ENCODE measurements at regions not wholly inside any gene's neighbourhood (a gene's known extent, or its start where the extent isn't known, plus 50 kb on each side); places are given as distances from the start of the nearest gene placed in this dataset.

- ChIA-PET POLR2A (no interaction called here), CTCF (interaction anchor here (0.7 kb wide), 1 partner anchor 13 kb away, joined by 4 read pairs; no protein-coding TSS in a partner anchor)
- DNase-seq, result no peak
- Histone ChIP-seq H3K27me3 (replicated peaks in 2 of 5; ENCODE audit: control insufficient read depth in 4 of 5, insufficient read depth in 5 of 5, low read length in 4 of 5) (no peaks in the 10 kb centered on the region), H3K36me3 (ENCODE audit: control insufficient read depth in 4 of 4, insufficient read depth in 4 of 4, low read length in 3 of 4) (no peaks in the 10 kb centered on the region), H3K4me3 (ENCODE audit: control insufficient read depth in 1 of 7, extremely low read depth in 1 of 7, insufficient read depth in 4 of 7, low read depth in 2 of 7, low read length in 6 of 7) (no peak overlapping the region), H3K9me3 (ENCODE audit: control extremely low read depth in 1 of 5, control insufficient read depth in 4 of 5, insufficient read depth in 2 of 5, low read depth in 1 of 5, low read length in 4 of 5) (no peaks in the 10 kb centered on the region), H3K27ac (ENCODE audit: insufficient read depth in 1 of 2, low read depth in 1 of 2, low read length in 2 of 2, poor library complexity in 1 of 2, severe bottlenecking in 2 of 2) (no peak overlapping the region), H3K4me1 (ENCODE audit: control extremely low read depth in 1 of 4, control insufficient read depth in 4 of 4, insufficient read depth in 4 of 4, low read length in 3 of 4) (peaks cover 0 to 9% (median 3%) of the 10 kb centered on the region in 4 experiments)
Measured at GRCh38 chr4:159013692-159014091, 89.2 kb upstream of the RAPGEF2 start.

GRCh38 chr4:159014859-159015258 lies 88.0 kb upstream of the RAPGEF2 start:
- DNase-seq, result no peak
- H3K9me3 ChIP-seq (ENCODE audit: control extremely low read depth in 1 of 5, control insufficient read depth in 4 of 5, insufficient read depth in 2 of 5, low read depth in 1 of 5, low read length in 4 of 5), result no peaks in the 10 kb centered on the region
- H3K27ac ChIP-seq (ENCODE audit: insufficient read depth in 1 of 2, low read depth in 1 of 2, low read length in 2 of 2, poor library complexity in 1 of 2, severe bottlenecking in 2 of 2), result no peak overlapping the region
- no peaks in the 10 kb centered on the region for H3K36me3 ChIP-seq (ENCODE audit: control insufficient read depth in 4 of 4, insufficient read depth in 4 of 4, low read length in 3 of 4)
- ChIA-PET POLR2A (no interaction called here), CTCF (no interaction called here)
- no peak overlapping the region for H3K4me3 ChIP-seq (ENCODE audit: control insufficient read depth in 1 of 7, extremely low read depth in 1 of 7, insufficient read depth in 4 of 7, low read depth in 2 of 7, low read length in 6 of 7)
- H3K27me3 ChIP-seq (replicated peaks in 2 of 5; ENCODE audit: control insufficient read depth in 4 of 5, insufficient read depth in 5 of 5, low read length in 4 of 5), result no peaks in the 10 kb centered on the region
- WGBS (ENCODE audit: insufficient coverage), result 100% methylated on average over 3 of the region's 4 CpGs
- H3K4me1 ChIP-seq (ENCODE audit: control extremely low read depth in 1 of 4, control insufficient read depth in 4 of 4, insufficient read depth in 4 of 4, low read length in 3 of 4), result peaks cover 0 to 9% (median 3%) of the 10 kb centered on the region in 4 experiments

- ChIA-PET CTCF (interaction anchor here (0.6 to 2.9 kb wide), 9 partner anchors 9 to 401 kb away, joined by 3 to 6 read pairs (median 4); a partner anchor contains a TSS), POLR2A (no interaction called here)
- Histone ChIP-seq H3K4me1 (ENCODE audit: control extremely low read depth in 1 of 4, control insufficient read depth in 4 of 4, insufficient read depth in 4 of 4, low read length in 3 of 4) (peaks cover 0 to 9% (median 3%) of the 10 kb centered on the region in 4 experiments), H3K27ac (ENCODE audit: insufficient read depth in 1 of 2, low read depth in 1 of 2, low read length in 2 of 2, poor library complexity in 1 of 2, severe bottlenecking in 2 of 2) (no peak overlapping the region), H3K36me3 (ENCODE audit: control insufficient read depth in 4 of 4, insufficient read depth in 4 of 4, low read length in 3 of 4) (no peaks in the 10 kb centered on the region), H3K9me3 (ENCODE audit: control extremely low read depth in 1 of 5, control insufficient read depth in 4 of 5, insufficient read depth in 2 of 5, low read depth in 1 of 5, low read length in 4 of 5) (no peaks in the 10 kb centered on the region), H3K4me3 (ENCODE audit: control insufficient read depth in 1 of 7, extremely low read depth in 1 of 7, insufficient read depth in 4 of 7, low read depth in 2 of 7, low read length in 6 of 7) (no peak overlapping the region), H3K27me3 (replicated peaks in 2 of 5; ENCODE audit: control insufficient read depth in 4 of 5, insufficient read depth in 5 of 5, low read length in 4 of 5) (no peaks in the 10 kb centered on the region)
- 100% methylated on average over 2 of the region's 5 CpGs for WGBS (ENCODE audit: insufficient coverage)
- DNase-seq, result no peak
Measured at GRCh38 chr4:159015841-159016240, 87.0 kb upstream of the RAPGEF2 start.

DNA sequence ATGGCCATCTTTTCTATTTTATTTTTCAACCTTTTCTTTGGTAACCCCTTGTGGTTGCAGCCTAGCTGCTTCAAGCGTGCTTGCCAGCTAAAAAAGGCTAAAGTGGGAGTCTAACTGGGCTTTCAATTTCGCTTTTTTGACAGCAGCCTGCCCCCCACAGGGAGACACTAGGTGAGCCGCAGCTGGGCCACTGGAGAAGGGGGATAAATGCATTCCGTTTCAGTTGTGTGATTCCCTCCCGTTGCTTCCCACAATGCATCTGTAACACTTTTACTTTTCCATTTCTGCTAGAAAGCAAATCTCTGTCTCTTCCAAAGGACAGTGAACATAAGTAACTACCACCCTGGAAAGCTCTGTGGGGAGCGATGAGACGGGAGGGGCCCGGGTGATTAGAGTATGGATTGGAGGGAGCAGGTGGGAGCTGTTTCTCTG lies 86.3 kb upstream of the RAPGEF2 start:
- WGBS (ENCODE audit: insufficient coverage), result 85% methylated on average over 2 of the region's 8 CpGs
- Histone ChIP-seq H3K27me3 (replicated peaks in 2 of 5; ENCODE audit: control insufficient read depth in 4 of 5, insufficient read depth in 5 of 5, low read length in 4 of 5) (no peaks in the 10 kb centered on the region), H3K4me3 (ENCODE audit: control insufficient read depth in 1 of 7, extremely low read depth in 1 of 7, insufficient read depth in 4 of 7, low read depth in 2 of 7, low read length in 6 of 7) (no peak overlapping the region), H3K4me1 (ENCODE audit: control extremely low read depth in 1 of 4, control insufficient read depth in 4 of 4, insufficient read depth in 4 of 4, low read length in 3 of 4) (peaks cover 0 to 9% (median 3%) of the 10 kb centered on the region in 4 experiments), H3K9me3 (ENCODE audit: control extremely low read depth in 1 of 5, control insufficient read depth in 4 of 5, insufficient read depth in 2 of 5, low read depth in 1 of 5, low read length in 4 of 5) (no peaks in the 10 kb centered on the region), H3K36me3 (ENCODE audit: control insufficient read depth in 4 of 4, insufficient read depth in 4 of 4, low read length in 3 of 4) (no peaks in the 10 kb centered on the region), H3K27ac (ENCODE audit: insufficient read depth in 1 of 2, low read depth in 1 of 2, low read length in 2 of 2, poor library complexity in 1 of 2, severe bottlenecking in 2 of 2) (no peak overlapping the region)
- CTCF ChIA-PET, result interaction anchor here (1.2 to 2.9 kb wide), 9 partner anchors 10 to 185 kb away, joined by 3 to 6 read pairs (median 4); a partner anchor contains a TSS
- DNase-seq, result peak in 1 of 3 donors; percentile 9
- POLR2A ChIA-PET, result no interaction called here

DNA sequence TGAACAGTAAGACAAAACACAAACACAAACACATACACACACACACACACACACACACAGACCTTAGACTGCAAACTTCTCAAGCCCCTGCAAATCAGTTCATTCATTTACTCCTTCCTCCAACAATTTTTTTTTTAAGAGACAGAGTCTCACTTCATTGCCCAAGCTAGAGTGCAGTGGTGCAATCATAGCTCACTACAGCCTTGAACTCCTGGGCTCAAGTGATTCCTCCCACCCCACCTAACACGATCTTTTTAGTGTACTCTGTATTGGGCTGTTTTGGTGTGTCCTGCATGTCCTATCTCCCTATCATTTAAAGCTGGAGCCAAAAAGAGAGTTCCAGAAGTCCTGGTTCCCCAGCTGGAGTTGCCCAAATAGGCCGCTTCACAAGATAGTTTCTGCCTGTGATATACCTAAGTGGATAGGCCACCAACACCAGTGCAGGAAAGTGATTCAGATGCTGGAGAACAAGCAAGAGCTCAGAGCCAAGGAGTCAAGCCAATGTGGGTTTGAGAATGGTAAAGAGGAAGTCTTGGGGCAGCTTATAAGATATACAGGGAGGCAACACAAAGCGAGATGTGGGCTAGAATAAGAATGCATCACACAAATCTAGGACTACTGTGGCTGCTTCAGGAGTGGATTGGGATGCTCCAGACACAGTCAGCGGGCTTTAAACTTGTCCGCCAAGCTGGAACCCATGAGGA lies 85.4 kb upstream of the RAPGEF2 start:
- WGBS (ENCODE audit: insufficient coverage), result 79% methylated on average over 2 of the region's 5 CpGs
- DNase-seq, result peak in 2 of 3 donors; percentile 60 to 74
- H3K27me3 ChIP-seq (replicated peaks in 2 of 5; ENCODE audit: control insufficient read depth in 4 of 5, insufficient read depth in 5 of 5, low read length in 4 of 5), result no peaks in the 10 kb centered on the region
- H3K9me3 ChIP-seq (ENCODE audit: control extremely low read depth in 1 of 5, control insufficient read depth in 4 of 5, insufficient read depth in 2 of 5, low read depth in 1 of 5, low read length in 4 of 5), result no peaks in the 10 kb centered on the region
- ChIA-PET CTCF (interaction anchor here (1.5 to 2.9 kb wide), 2 partner anchors 60 to 113 kb away, joined by 3 to 6 read pairs; no protein-coding TSS in a partner anchor), POLR2A (interaction anchor here (0.6 kb wide), 1 partner anchor 82 kb away, joined by 5 read pairs; no protein-coding TSS in a partner anchor)
- H3K4me3 ChIP-seq (ENCODE audit: control insufficient read depth in 1 of 7, extremely low read depth in 1 of 7, insufficient read depth in 4 of 7, low read depth in 2 of 7, low read length in 6 of 7), result no peak overlapping the region
- peaks cover 0 to 9% (median 3%) of the 10 kb centered on the region in 4 experiments for H3K4me1 ChIP-seq (ENCODE audit: control extremely low read depth in 1 of 4, control insufficient read depth in 4 of 4, insufficient read depth in 4 of 4, low read length in 3 of 4)
- no peaks in the 10 kb centered on the region for H3K36me3 ChIP-seq (ENCODE audit: control insufficient read depth in 4 of 4, insufficient read depth in 4 of 4, low read length in 3 of 4)
- no peak overlapping the region for H3K27ac ChIP-seq (ENCODE audit: insufficient read depth in 1 of 2, low read depth in 1 of 2, low read length in 2 of 2, poor library complexity in 1 of 2, severe bottlenecking in 2 of 2)

DNA sequence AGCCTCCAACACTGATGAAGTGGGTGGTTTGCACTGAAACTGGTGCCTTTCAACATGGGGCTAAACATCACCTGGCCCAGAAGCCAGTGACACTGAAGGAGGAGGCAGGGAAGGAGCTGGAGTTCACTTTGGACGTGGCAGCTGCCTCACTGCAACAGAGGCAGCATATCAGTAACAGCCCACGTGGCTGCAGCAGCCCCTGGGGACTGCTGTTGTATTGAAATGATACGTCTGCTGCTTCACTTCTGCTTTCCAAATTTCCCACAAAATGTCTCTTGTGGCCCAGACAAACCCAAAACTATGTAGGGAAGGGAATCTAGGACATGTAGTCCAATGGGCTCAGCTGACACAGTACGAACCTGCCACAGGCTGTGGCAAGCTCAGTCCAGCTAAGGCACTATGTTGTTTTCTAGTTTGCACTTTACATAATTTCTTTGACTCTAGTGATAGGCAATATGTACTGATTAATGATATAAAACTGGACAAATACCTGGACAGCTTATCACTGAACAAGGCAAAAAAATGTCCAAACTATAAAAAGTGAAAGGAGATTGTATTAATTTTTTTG lies 84.7 kb upstream of the RAPGEF2 start:
- 60% methylated on average over 1 of the region's 4 CpGs for WGBS (ENCODE audit: insufficient coverage)
- H3K27me3 ChIP-seq (replicated peaks in 2 of 5; ENCODE audit: control insufficient read depth in 4 of 5, insufficient read depth in 5 of 5, low read length in 4 of 5), result no peaks in the 10 kb centered on the region
- peak in 2 of 3 donors; percentile 53 to 73 for DNase-seq
- H3K4me3 ChIP-seq (ENCODE audit: control insufficient read depth in 1 of 7, extremely low read depth in 1 of 7, insufficient read depth in 4 of 7, low read depth in 2 of 7, low read length in 6 of 7), result no peak overlapping the region
- H3K9me3 ChIP-seq (ENCODE audit: control extremely low read depth in 1 of 5, control insufficient read depth in 4 of 5, insufficient read depth in 2 of 5, low read depth in 1 of 5, low read length in 4 of 5), result no peaks in the 10 kb centered on the region
- H3K4me1 ChIP-seq (ENCODE audit: control extremely low read depth in 1 of 4, control insufficient read depth in 4 of 4, insufficient read depth in 4 of 4, low read length in 3 of 4), result peaks cover 0 to 9% (median 3%) of the 10 kb centered on the region in 4 experiments
- POLR2A ChIA-PET, result interaction anchor here (0.6 kb wide), 1 partner anchor 81 kb away, joined by 5 read pairs; no protein-coding TSS in a partner anchor
- CTCF ChIA-PET, result interaction anchor here (1.2 to 2.9 kb wide), 4 partner anchors 59 to 157 kb away, joined by 3 to 6 read pairs (median 3); no protein-coding TSS in a partner anchor
- no peaks in the 10 kb centered on the region for H3K36me3 ChIP-seq (ENCODE audit: control insufficient read depth in 4 of 4, insufficient read depth in 4 of 4, low read length in 3 of 4)
- no peak overlapping the region for H3K27ac ChIP-seq (ENCODE audit: insufficient read depth in 1 of 2, low read depth in 1 of 2, low read length in 2 of 2, poor library complexity in 1 of 2, severe bottlenecking in 2 of 2)

- ChIA-PET CTCF (interaction anchor here (1.2 to 1.6 kb wide), 2 partner anchors 69 to 158 kb away, joined by 3 read pairs; no protein-coding TSS in a partner anchor), POLR2A (no interaction called here)
- Histone ChIP-seq H3K27ac (ENCODE audit: insufficient read depth in 1 of 2, low read depth in 1 of 2, low read length in 2 of 2, poor library complexity in 1 of 2, severe bottlenecking in 2 of 2) (no peak overlapping the region), H3K9me3 (ENCODE audit: control extremely low read depth in 1 of 5, control insufficient read depth in 4 of 5, insufficient read depth in 2 of 5, low read depth in 1 of 5, low read length in 4 of 5) (no peaks in the 10 kb centered on the region), H3K36me3 (ENCODE audit: control insufficient read depth in 4 of 4, insufficient read depth in 4 of 4, low read length in 3 of 4) (no peaks in the 10 kb centered on the region), H3K4me3 (ENCODE audit: control insufficient read depth in 1 of 7, extremely low read depth in 1 of 7, insufficient read depth in 4 of 7, low read depth in 2 of 7, low read length in 6 of 7) (no peak overlapping the region), H3K4me1 (ENCODE audit: control extremely low read depth in 1 of 4, control insufficient read depth in 4 of 4, insufficient read depth in 4 of 4, low read length in 3 of 4) (peaks cover 0 to 9% (median 4%) of the 10 kb centered on the region in 4 experiments), H3K27me3 (replicated peaks in 2 of 5; ENCODE audit: control insufficient read depth in 4 of 5, insufficient read depth in 5 of 5, low read length in 4 of 5) (no peaks in the 10 kb centered on the region)
- WGBS (ENCODE audit: insufficient coverage), result 43% methylated on average over 3 of the region's 5 CpGs
- DNase-seq, result peak in 2 of 3 donors; percentile 22 to 33
Measured at GRCh38 chr4:159019356-159019755, 83.5 kb upstream of the RAPGEF2 start.
